HepG2 (cell line): ENCODE measurements at regions not wholly inside any gene's neighbourhood (a gene's known extent, or its start where the extent isn't known, plus 50 kb on each side); places are given as distances from the start of the nearest gene placed in this dataset.
"Not testable (repeated sequence)": the region's sequence is repeated elsewhere in the genome, so short reads cannot be mapped to it uniquely, and the experiment has no call there.

Experiments
- ATAC-seq: fragments of 200-7000 bp; cut with Tn5 transposase; 3 replicates; pipeline ENCODE4 v1.9.1; 2020; ENCODE audit warnings: mild to moderate bottlenecking, moderate library complexity
- BruUV-seq: library from RNA; stranded (reverse); fragments of 400-500 nt; replicated peaks from 2 replicates; lab custom pipeline; 2021; lab: Mats Ljungman, UMichigan
- CTCF ChIA-PET: fragments of 300-600 bp; formaldehyde crosslinking; extraction: SDS; loops from one replicate; lab custom pipeline; 2021; ENCODE audit warnings: low total read pairs, inconsistent platforms, low intra/inter-chr PET ratio; lab: Yijun Ruan, JAX
- POLR2A ChIA-PET: fragments of 350-600 bp; sonication (Branson Sonifier 250); formaldehyde crosslinking; loops from one replicate; lab custom pipeline; 2020; ENCODE audit warnings: antibody characterized with exemption, inconsistent platforms; lab: Yijun Ruan, JAX
- DNase-seq: peaks from one replicate; pipeline ENCODE4 v3.0.0-alpha.2; 2015; ENCODE audit warnings: low spot score
- FAIRE-seq: peaks from 3 replicates; lab custom pipeline; 2011; peaks lifted over from hg19 to GRCh38; lab: Jason Lieb, UNC
- H2AFZ ChIP-seq: one replicate; pipeline ENCODE4 v1.6.1; 2011; ENCODE audit warnings: low read length, inconsistent platforms
- H3K27ac ChIP-seq: fragments of 300-600 bp; 3 replicates; pipeline ENCODE4 v1.8.0; 2011; ENCODE audit warnings: mixed run types, mild to moderate bottlenecking, mixed read lengths, low read length, inconsistent platforms; ENCODE audit not compliant: insufficient read depth; ENCODE audit errors: extremely low read length
- H3K27me3 ChIP-seq, 2 experiments: fragments of 200-600 bp in 1 of 2; 2 replicates in 1 of 2; 3 replicates in 1 of 2; pipeline versions ENCODE4 v1.6.0 to v1.8.0; 2011; ENCODE audit warnings: low read length in 2 of 2, mild to moderate bottlenecking in 2 of 2, moderate library complexity in 2 of 2, inconsistent platforms in 1 of 2; ENCODE audit not compliant: insufficient read depth in 2 of 2, control insufficient read depth in 1 of 2
- H3K36me3 ChIP-seq, 2 experiments: fragments of 200-600 bp in 1 of 2; replicated peaks in 1 of 2; 2 replicates in 1 of 2; 3 replicates in 1 of 2; pipeline versions ENCODE4 v1.5.1 to v1.8.0; 2011; ENCODE audit warnings: low read length in 2 of 2, inconsistent platforms in 1 of 2; ENCODE audit not compliant: insufficient read depth in 2 of 2, control insufficient read depth in 1 of 2
- H3K4me1 ChIP-seq: 2 replicates; pipeline ENCODE4 v1.5.1; 2012; ENCODE audit warnings: low read length, inconsistent platforms; ENCODE audit not compliant: insufficient read depth
- H3K4me2 ChIP-seq: 2 replicates; pipeline ENCODE4 v1.6.0; 2011; ENCODE audit warnings: low read depth, low read length, inconsistent platforms
- H3K4me3 ChIP-seq, 3 experiments: fragments of 200-600 bp in 1 of 3; sonication (generic), shearing (Covaris generic) in 1 of 3; replicated peaks in 1 of 3; 2 replicates each; pipeline ENCODE4 v1.5.1; 2011 to 2016; ENCODE audit warnings: low read length in 3 of 3, inconsistent platforms in 2 of 3, low read depth in 2 of 3, mild to moderate bottlenecking in 2 of 3, control low read depth in 1 of 3, mixed read lengths in 1 of 3; ENCODE audit not compliant: insufficient read depth in 1 of 3
- H3K79me2 ChIP-seq: one replicate; pipeline ENCODE4 v1.6.1; 2011; ENCODE audit warnings: low read length, inconsistent platforms; ENCODE audit not compliant: insufficient read depth
- H3K9ac ChIP-seq: 2 replicates; pipeline ENCODE4 v1.6.0; 2011; ENCODE audit warnings: mild to moderate bottlenecking, low read depth, low read length, inconsistent platforms; ENCODE audit not compliant: insufficient read depth
- H3K9me3 ChIP-seq: 2 replicates; pipeline ENCODE4 v1.5.1; 2012; ENCODE audit warnings: mild to moderate bottlenecking, low read length
- H4K20me1 ChIP-seq: 2 replicates; pipeline ENCODE4 v1.6.0; 2011; ENCODE audit warnings: inconsistent platforms, mild to moderate bottlenecking, low read length, moderate library complexity; ENCODE audit not compliant: insufficient read depth
- CEBPB ChIP-seq: IDR thresholded peaks from 2 replicates; pipeline ENCODE4 v1.6.1; 2011; ENCODE audit warnings: low read depth, low read length, improper control_type of control experiment, borderline replicate concordance
- CENPX ChIP-seq: sonication (generic); formaldehyde crosslinking; IDR thresholded peaks from 2 replicates; pipeline ENCODE4 v1.9.0; 2021; ENCODE audit warnings: mild to moderate bottlenecking, missing genetic modification reagents, moderate library complexity
- NR2F1 ChIP-seq, 2 experiments: fragments of 450-650 bp in 1 of 2; formaldehyde crosslinking in 1 of 2; IDR thresholded peaks; 2 replicates each; pipeline versions ENCODE4 v1.5.0 to v1.6.1; 2016 to 2020; ENCODE audit warnings: mild to moderate bottlenecking in 1 of 2, missing compliant biosample characterization in 1 of 2, missing genetic modification reagents in 1 of 2, moderate library complexity in 1 of 2
- PTBP1 ChIP-seq: fragments of 200-400 bp; formaldehyde crosslinking; IDR thresholded peaks from 2 replicates; pipeline ENCODE4 v1.6.1; 2018; ENCODE audit warnings: low read length, low read depth; ENCODE audit not compliant: poor library complexity, severe bottlenecking
- RAD21 ChIP-seq: fragments of 450-650 bp; formaldehyde crosslinking; IDR thresholded peaks from 2 replicates; pipeline ENCODE4 v1.5.0; 2020; ENCODE audit warnings: mild to moderate bottlenecking
- RFX1 ChIP-seq: fragments of 450-650 bp; IDR thresholded peaks from 2 replicates; pipeline ENCODE4 v1.6.1; 2017
- SALL1 ChIP-seq: sonication (generic); formaldehyde crosslinking; IDR thresholded peaks from 2 replicates; pipeline ENCODE4 v1.8.0; 2022; ENCODE audit warnings: mild to moderate bottlenecking, missing genetic modification reagents
- SMYD3 ChIP-seq: sonication (generic); formaldehyde crosslinking; IDR thresholded peaks from 2 replicates; pipeline ENCODE4 v1.8.1; 2023; ENCODE audit warnings: mild to moderate bottlenecking, missing genetic modification reagents
- TBP ChIP-seq: sonication (generic); formaldehyde crosslinking; IDR thresholded peaks from 2 replicates; pipeline ENCODE4 v1.5.0; 2020; ENCODE audit warnings: missing genetic modification reagents
- ZFYVE20 ChIP-seq: sonication (generic); formaldehyde crosslinking; IDR thresholded peaks from 2 replicates; pipeline ENCODE4 v1.8.0; 2023; ENCODE audit warnings: low read depth, mild to moderate bottlenecking, moderate library complexity, missing genetic modification reagents, borderline replicate concordance
- ZNF143 ChIP-seq: sonication (generic); formaldehyde crosslinking; IDR thresholded peaks from 2 replicates; pipeline ENCODE4 v1.4.0; 2020; ENCODE audit warnings: missing genetic modification reagents
- ZNF33A ChIP-seq: sonication (generic); formaldehyde crosslinking; IDR thresholded peaks from 2 replicates; pipeline ENCODE4 v1.5.1; 2020; ENCODE audit warnings: missing genetic modification reagents, mild to moderate bottlenecking, moderate library complexity, borderline replicate concordance
- ZNF350 ChIP-seq: sonication (generic); formaldehyde crosslinking; IDR thresholded peaks from 2 replicates; pipeline ENCODE4 v1.4.0; 2020; ENCODE audit warnings: mild to moderate bottlenecking, low read depth, missing genetic modification reagents, borderline replicate concordance
- ZNF362 ChIP-seq: sonication (generic); formaldehyde crosslinking; IDR thresholded peaks from 2 replicates; pipeline ENCODE4 v1.4.0; 2020; ENCODE audit warnings: missing genetic modification reagents, mild to moderate bottlenecking, borderline replicate concordance
- ZNF670 ChIP-seq: sonication (generic); formaldehyde crosslinking; IDR thresholded peaks from 2 replicates; pipeline ENCODE4 v1.8.0; 2022; ENCODE audit warnings: mild to moderate bottlenecking, missing genetic modification reagents, borderline replicate concordance
- ZNF891 ChIP-seq: sonication (generic); formaldehyde crosslinking; IDR thresholded peaks from 2 replicates; pipeline ENCODE4 v1.5.0; 2020; ENCODE audit warnings: mild to moderate bottlenecking, missing genetic modification reagents
- WGBS: methylation state at CpG from one replicate; pipeline ENCODE4 v1.1.6; 2017; ENCODE audit warnings: low lambda C conversion rate; 5-methylcytosine and 5-hydroxymethylcytosine counted together
- in situ Hi-C: cut with HindIII; loops from 2 replicates; pipeline ENCODE4 v1.10.0; 2017; ENCODE audit warnings: low pct_unique_long_range_greater_than_20kb; ENCODE audit not compliant: extremely low pct_ligation_motif_present
- intact Hi-C: fragments of 100-400 bp; cut with micrococcal nuclease; formaldehyde crosslinking; loops from one replicate; pipeline ENCODE4 v1.10.0; 2022; ENCODE audit not compliant: unreplicated experiment

GRCh38 chr20:29409160-29409689 is 1848.2 kb upstream of the DEFB115 start:
- H3K27me3 ChIP-seq, CTCF ChIA-PET, ATAC-seq, intact Hi-C loops, H3K4me1 ChIP-seq, H3K9ac ChIP-seq, H2AFZ ChIP-seq, H3K36me3 ChIP-seq, in situ Hi-C loops, H3K79me2 ChIP-seq, FAIRE-seq, H3K4me3 ChIP-seq, POLR2A ChIA-PET, DNase-seq, H3K4me2 ChIP-seq, H3K27ac ChIP-seq, BruUV-seq, H4K20me1 ChIP-seq: not testable (repeated sequence)
- peaks cover 46% of the 10 kb centered on the region for H3K9me3 ChIP-seq
- WGBS: 37% methylated on average over 26 of the region's 26 CpGs

DNA sequence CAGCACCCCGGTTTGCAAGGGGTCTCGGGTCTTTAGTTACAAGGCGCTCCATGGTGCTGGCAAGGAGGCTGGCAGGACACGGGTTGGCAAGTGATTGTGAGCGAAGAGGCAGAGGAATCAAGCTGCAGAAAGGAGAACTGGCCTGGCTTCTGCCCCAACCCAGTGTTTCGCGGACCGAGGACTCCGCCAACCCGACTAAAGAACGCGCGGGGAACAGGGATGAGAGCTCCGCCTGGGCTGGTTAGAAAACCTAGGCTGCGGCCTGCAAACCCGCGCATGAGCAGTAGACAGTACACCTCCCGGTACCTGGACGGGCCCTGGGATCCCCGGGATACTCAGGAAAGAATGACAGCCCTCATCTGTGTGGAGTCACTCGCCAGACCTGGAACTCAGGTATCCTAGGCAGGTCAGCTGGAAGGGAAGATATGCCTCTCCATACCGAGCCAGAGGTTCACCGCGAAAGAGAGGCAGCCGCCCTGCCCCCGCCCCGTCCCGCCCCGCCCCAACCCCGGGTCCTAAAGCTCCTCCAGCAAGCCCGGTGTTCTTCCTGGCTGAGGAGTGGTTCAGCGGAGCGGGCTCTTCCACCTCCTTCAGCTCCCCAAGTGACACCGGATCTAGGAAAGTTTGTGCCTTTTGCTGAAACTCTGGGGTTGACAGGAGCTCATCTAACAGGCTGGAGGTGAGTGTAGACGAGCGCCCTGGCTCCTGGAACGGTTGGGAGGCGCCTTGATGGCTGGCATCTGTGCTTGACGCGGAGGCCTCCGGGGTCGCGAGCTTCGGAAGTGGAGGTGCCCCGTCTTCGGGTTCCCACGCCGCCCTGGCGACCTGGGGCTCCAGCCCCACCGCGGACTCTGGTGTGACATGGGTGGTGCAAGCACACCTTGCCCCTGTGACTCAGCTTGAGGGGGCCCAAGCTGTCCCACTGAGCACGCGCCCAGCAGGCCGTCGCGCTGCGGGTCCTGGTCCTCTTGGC is 1847.3 kb upstream of the DEFB115 start:
- Histone ChIP-seq H3K9me3 (peaks cover 40% of the 10 kb centered on the region), H3K9ac (no peak overlapping the region), H4K20me1 (no peaks in the 10 kb centered on the region), H3K27me3 (no peaks in the 10 kb centered on the region), H3K4me3 (no peak overlapping the region), H3K36me3 (no peaks in the 10 kb centered on the region), H2AFZ (no peak overlapping the region), H3K79me2 (no peaks in the 10 kb centered on the region), H3K4me1 (no peaks in the 10 kb centered on the region), H3K4me2 (no peak overlapping the region), H3K27ac (no peak overlapping the region)
- intact Hi-C loops: no loop called here
- 42% methylated on average over 40 of the region's 57 CpGs for WGBS
- DNase-seq: no peak
- BruUV-seq: no TSS peak
- in situ Hi-C loops: no loop called here
- POLR2A ChIA-PET: no interaction called here
- ATAC-seq: no peak; the same call in 2 of the 3 replicates
- CTCF ChIA-PET: no interaction called here
- no peak for FAIRE-seq
- TF ChIP-seq CEBPB: no peak
- TF ChIP-seq SMYD3 (CRISPR knock-in tag): no peak
- TF ChIP-seq ZNF891 (CRISPR knock-in tag): no peak
- TF ChIP-seq RFX1: no peak
- TF ChIP-seq SALL1 (CRISPR knock-in tag): no peak
- TF ChIP-seq ZNF362: no peak
- TF ChIP-seq PTBP1: no peak
- no peak for TF ChIP-seq ZNF143
- TF ChIP-seq RAD21 (CRISPR knock-in tag): no peak
- no peak for TF ChIP-seq ZFYVE20
- no peak for TF ChIP-seq CENPX
- TF ChIP-seq ZNF670 (CRISPR knock-in tag): no peak
- TF ChIP-seq ZNF33A (CRISPR knock-in tag): no peak
- TF ChIP-seq NR2F1 (CRISPR knock-in tag; IDR thresholded peaks at IDR 0.05): no peak
- TF ChIP-seq ZNF350 (CRISPR knock-in tag): no peak
- no peak for TF ChIP-seq TBP (CRISPR knock-in tag)
